SK-N-SH (cell line): ENCODE measurements at regions not wholly inside any gene's neighbourhood (a gene's known extent, or its start where the extent isn't known, plus 50 kb on each side); places are given as distances from the start of the nearest gene placed in this dataset.
"Not testable (repeated sequence)": the region's sequence is repeated elsewhere in the genome, so short reads cannot be mapped to it uniquely, and the experiment has no call there.

Source experiments
- CTCF ChIA-PET: fragments of 300-600, 350-600 bp; formaldehyde crosslinking; extraction: SDS; loops from one replicate; lab custom pipeline; 2021; lab: Yijun Ruan, JAX
- POLR2A ChIA-PET: fragments of 350-600 bp; sonication (Branson Sonifier 250); formaldehyde crosslinking; extraction: SDS; loops from one replicate; lab custom pipeline; 2020; ENCODE audit warnings: antibody characterized with exemption, inconsistent platforms; lab: Yijun Ruan, JAX
- DNase-seq: peaks from one replicate; pipeline ENCODE4 v3.0.0; 2012
- H2AFZ ChIP-seq: fragments of 200-600 bp; sonication (generic); 2 replicates; pipeline ENCODE4 v1.8.1; 2016; ENCODE audit warnings: antibody characterized with exemption, mild to moderate bottlenecking, low read depth
- H3F3A ChIP-seq: fragments of 200-600 bp; sonication (generic); replicated peaks from 2 replicates; pipeline ENCODE3; 2016; ENCODE audit warnings: antibody characterized with exemption, mild to moderate bottlenecking; ENCODE audit not compliant: insufficient read depth
- H3K27ac ChIP-seq, 2 experiments: fragments of 200-500 bp in 1 of 2; fragments of 200-600 bp in 1 of 2; sonication (Bioruptor generic) in 1 of 2; sonication (generic), shearing (Covaris generic) in 1 of 2; 2 replicates each; pipeline versions ENCODE4 v1.5.1 to v1.6.1; 2014 to 2016; ENCODE audit warnings: low read depth in 2 of 2, inconsistent platforms in 1 of 2, low read length in 1 of 2, mild to moderate bottlenecking in 1 of 2, mixed read lengths in 1 of 2
- H3K27me3 ChIP-seq: fragments of 200-600 bp; sonication (generic), shearing (Covaris generic); 2 replicates; pipeline ENCODE4 v1.6.1; 2016; ENCODE audit warnings: mixed run types; ENCODE audit not compliant: insufficient read depth
- H3K36me3 ChIP-seq, 2 experiments: fragments of 200-500 bp in 1 of 2; fragments of 200-600 bp in 1 of 2; sonication (Bioruptor generic) in 1 of 2; sonication (generic) in 1 of 2; replicated peaks in 1 of 2; 2 replicates each; pipeline versions ENCODE3 to v1.5.1; 2014 to 2016; ENCODE audit warnings: low read length in 1 of 2, mild to moderate bottlenecking in 1 of 2; ENCODE audit not compliant: insufficient read depth in 2 of 2, control insufficient read depth in 1 of 2
- H3K4me1 ChIP-seq, 2 experiments: fragments of 200-500 bp in 1 of 2; fragments of 200-600 bp in 1 of 2; sonication (Bioruptor generic) in 1 of 2; sonication (generic), shearing (Covaris generic) in 1 of 2; 2 replicates each; pipeline versions ENCODE4 v1.5.1 to v1.6.1; 2014 to 2016; ENCODE audit warnings: low read depth in 1 of 2, low read length in 1 of 2, mixed run types in 1 of 2; ENCODE audit not compliant: insufficient read depth in 2 of 2, control insufficient read depth in 1 of 2
- H3K4me2 ChIP-seq: fragments of 200-600 bp; sonication (generic), shearing (Covaris generic); 2 replicates; pipeline ENCODE4 v1.6.1; 2017; ENCODE audit warnings: mixed run types
- H3K4me3 ChIP-seq, 2 experiments: fragments of 200-500 bp in 1 of 2; fragments of 200-600 bp in 1 of 2; sonication (Bioruptor generic) in 1 of 2; sonication (generic), shearing (Covaris generic) in 1 of 2; 2 replicates each; pipeline versions ENCODE4 v1.5.1 to v1.8.1; 2014 to 2016; ENCODE audit warnings: low read depth in 2 of 2, inconsistent platforms in 1 of 2, low read length in 1 of 2, mild to moderate bottlenecking in 1 of 2, mixed read lengths in 1 of 2, moderate library complexity in 1 of 2
- H3K79me2 ChIP-seq: fragments of 200-600 bp; sonication (generic); 2 replicates; pipeline ENCODE4 v1.8.1; 2017; ENCODE audit warnings: mild to moderate bottlenecking; ENCODE audit not compliant: insufficient read depth
- H3K9ac ChIP-seq: fragments of 200-600 bp; sonication (generic); 2 replicates; pipeline ENCODE4 v1.6.1; 2017; ENCODE audit warnings: mixed run types
- H3K9me2 ChIP-seq: fragments of 200-600 bp; sonication (generic); 2 replicates; pipeline ENCODE4 v1.6.1; 2017; ENCODE audit warnings: mixed run types
- H3K9me3 ChIP-seq: fragments of 200-600 bp; sonication (generic); 2 replicates; pipeline ENCODE4 v1.6.1; 2017; ENCODE audit warnings: mixed run types, mild to moderate bottlenecking, moderate library complexity
- H4K20me1 ChIP-seq: fragments of 200-600 bp; sonication (generic); 2 replicates; pipeline ENCODE4 v1.6.1; 2017; ENCODE audit warnings: mild to moderate bottlenecking, mixed run types; ENCODE audit not compliant: insufficient read depth
- WGBS: methylation state at CpG from one replicate; pipeline ENCODE4 v1.1.6; 2017; ENCODE audit warnings: low lambda C conversion rate; 5-methylcytosine and 5-hydroxymethylcytosine counted together

- H3F3A ChIP-seq, H3K9me2 ChIP-seq, H3K27ac ChIP-seq, H3K36me3 ChIP-seq, H3K4me3 ChIP-seq, H4K20me1 ChIP-seq, H3K79me2 ChIP-seq, H3K4me1 ChIP-seq, CTCF ChIA-PET, H3K9ac ChIP-seq, DNase-seq, POLR2A ChIA-PET, H3K9me3 ChIP-seq, H3K4me2 ChIP-seq, H3K27me3 ChIP-seq, H2AFZ ChIP-seq: not testable (repeated sequence)
- WGBS, result 2% methylated on average over 3 of the region's 3 CpGs
These were observed 2824.5 kb downstream of the RPIA start for GRCh38 chr2:91515966-91516365.

- H3K27ac ChIP-seq, H3K79me2 ChIP-seq, H3F3A ChIP-seq, POLR2A ChIA-PET, H2AFZ ChIP-seq, CTCF ChIA-PET, H3K9me2 ChIP-seq, H3K4me1 ChIP-seq, H3K4me3 ChIP-seq, H4K20me1 ChIP-seq, H3K36me3 ChIP-seq, H3K4me2 ChIP-seq, DNase-seq, H3K9ac ChIP-seq, H3K27me3 ChIP-seq, H3K9me3 ChIP-seq: not testable (repeated sequence)
- WGBS, result 3% methylated on average over 4 of the region's 6 CpGs
These were observed 2825.2 kb downstream of the RPIA start for GRCh38 chr2:91516669-91517068.

DNA sequence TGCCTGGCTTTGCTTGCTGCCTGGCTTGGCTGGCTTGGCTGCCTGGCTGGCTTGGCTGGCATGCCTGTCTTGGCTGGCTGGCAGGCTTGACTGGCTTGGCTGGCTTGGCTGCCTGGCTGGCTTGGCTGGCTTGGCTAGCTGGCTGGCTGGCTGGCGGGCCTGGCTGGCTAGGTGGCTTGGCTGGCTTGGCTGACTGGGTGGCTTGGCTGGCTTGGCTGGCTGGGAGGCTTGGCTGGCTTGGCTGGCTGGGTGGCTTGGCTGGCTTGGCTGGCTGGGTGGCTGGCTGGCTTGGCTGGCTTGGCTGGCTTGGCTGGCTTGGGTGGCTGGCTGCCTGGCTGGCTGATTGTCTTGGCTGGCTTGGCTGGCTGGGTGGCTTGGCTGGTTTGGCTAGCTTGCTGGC, 2826.4 kb downstream of the RPIA start:
- H3K9ac ChIP-seq, H3K79me2 ChIP-seq, DNase-seq, H3K27me3 ChIP-seq, POLR2A ChIA-PET, H3K4me3 ChIP-seq, H3K4me1 ChIP-seq, CTCF ChIA-PET, H3K4me2 ChIP-seq, H4K20me1 ChIP-seq, H3K36me3 ChIP-seq, H3K9me2 ChIP-seq, H3K9me3 ChIP-seq, H3K27ac ChIP-seq, H2AFZ ChIP-seq, H3F3A ChIP-seq: not testable (repeated sequence)
- 10% methylated on average over 1 of the region's 1 CpG for WGBS

- H3K4me1 ChIP-seq, CTCF ChIA-PET, H4K20me1 ChIP-seq, H3K4me2 ChIP-seq, POLR2A ChIA-PET, H3K4me3 ChIP-seq, H3K9ac ChIP-seq, H3K27me3 ChIP-seq, H2AFZ ChIP-seq, H3K36me3 ChIP-seq, H3K9me3 ChIP-seq, H3K79me2 ChIP-seq, H3K9me2 ChIP-seq, H3F3A ChIP-seq, DNase-seq, H3K27ac ChIP-seq: not testable (repeated sequence)
- WGBS, result 7% methylated on average over 2 of the region's 5 CpGs
These were observed 2827.0 kb downstream of the RPIA start for GRCh38 chr2:91518361-91518981.

- H3K27ac ChIP-seq, H3K9me2 ChIP-seq, DNase-seq, H3K36me3 ChIP-seq, H3K4me3 ChIP-seq, H3F3A ChIP-seq, H3K4me1 ChIP-seq, H3K9ac ChIP-seq, POLR2A ChIA-PET, H4K20me1 ChIP-seq, H3K4me2 ChIP-seq, H3K79me2 ChIP-seq, H3K27me3 ChIP-seq, CTCF ChIA-PET, H3K9me3 ChIP-seq, H2AFZ ChIP-seq: not testable (repeated sequence)
- no CpG with 5 or more reads among the region's 3 CpGs for WGBS
These were observed 2827.9 kb downstream of the RPIA start for GRCh38 chr2:91519359-91519758.

GRCh38 chr2:91519914-91520313, 2828.4 kb downstream of the RPIA start:
- H2AFZ ChIP-seq, H3K36me3 ChIP-seq, H3K9ac ChIP-seq, H3K4me2 ChIP-seq, H3K79me2 ChIP-seq, H4K20me1 ChIP-seq, H3K27ac ChIP-seq, POLR2A ChIA-PET, H3K9me2 ChIP-seq, DNase-seq, H3K4me3 ChIP-seq, H3K9me3 ChIP-seq, H3F3A ChIP-seq, H3K4me1 ChIP-seq, CTCF ChIA-PET, H3K27me3 ChIP-seq: not testable (repeated sequence)
- WGBS, result 17% methylated on average over 1 of the region's 5 CpGs

DNA sequence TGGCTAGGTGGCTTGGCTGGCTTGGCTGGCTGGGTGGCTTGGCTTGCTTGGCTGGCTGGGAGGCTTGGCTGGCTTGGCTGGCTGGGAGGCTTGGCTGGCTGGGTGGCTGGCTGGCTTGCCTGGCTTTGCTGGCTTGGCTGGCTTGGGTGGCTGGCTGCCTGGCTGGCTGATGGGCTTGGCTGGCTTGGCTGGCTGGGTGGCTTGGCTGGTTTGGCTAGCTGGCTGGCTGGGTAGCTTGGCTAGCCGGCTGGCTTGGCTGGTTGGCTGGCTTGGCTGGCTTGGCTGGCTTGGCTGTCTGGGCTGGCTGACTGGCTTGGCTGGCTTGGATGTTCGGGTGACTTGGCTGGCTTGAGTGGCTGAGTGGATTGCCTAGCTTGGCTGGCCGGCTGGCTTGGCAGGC, 2829.1 kb downstream of the RPIA start:
- DNase-seq, H3F3A ChIP-seq, H4K20me1 ChIP-seq, H3K9ac ChIP-seq, CTCF ChIA-PET, H3K4me1 ChIP-seq, H3K4me2 ChIP-seq, H3K36me3 ChIP-seq, H3K79me2 ChIP-seq, H3K9me3 ChIP-seq, H3K27ac ChIP-seq, H3K27me3 ChIP-seq, H3K9me2 ChIP-seq, H3K4me3 ChIP-seq, POLR2A ChIA-PET, H2AFZ ChIP-seq: not testable (repeated sequence)
- WGBS, result 0% methylated on average over 1 of the region's 3 CpGs
